ENCODE measurements at regions not wholly inside any gene's neighbourhood (a gene's known extent, or its start where the extent isn't known, plus 50 kb on each side); places are given as distances from the start of the nearest gene placed in this dataset.
A peak's percentile ranks its signal among the peaks of the same experiment; 100 is the strongest.
"Not testable (repeated sequence)": the region's sequence is repeated elsewhere in the genome, so short reads cannot be mapped to it uniquely, and the experiment has no call there.

DNA sequence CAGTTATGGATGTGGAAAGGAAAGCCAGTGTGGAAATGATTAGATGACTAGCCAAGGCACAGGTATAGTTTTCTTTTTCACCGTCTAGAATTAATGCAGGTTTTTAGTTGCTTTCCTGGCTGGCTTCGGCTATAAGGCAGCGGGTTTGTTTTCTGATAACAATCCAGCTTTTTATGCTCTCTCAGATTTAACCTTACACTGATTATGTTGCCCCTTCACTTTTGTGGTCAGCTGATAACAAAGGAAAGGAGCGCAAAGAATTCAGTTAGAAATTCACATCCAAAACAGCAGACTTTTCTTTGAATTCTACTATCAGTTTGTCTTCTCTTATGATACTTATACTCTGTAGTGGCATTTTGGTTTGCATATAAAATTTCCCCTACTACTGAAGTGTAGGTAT lies 94.2 kb upstream of the CENPE start:
- TF ChIP-seq, protein P1, sequence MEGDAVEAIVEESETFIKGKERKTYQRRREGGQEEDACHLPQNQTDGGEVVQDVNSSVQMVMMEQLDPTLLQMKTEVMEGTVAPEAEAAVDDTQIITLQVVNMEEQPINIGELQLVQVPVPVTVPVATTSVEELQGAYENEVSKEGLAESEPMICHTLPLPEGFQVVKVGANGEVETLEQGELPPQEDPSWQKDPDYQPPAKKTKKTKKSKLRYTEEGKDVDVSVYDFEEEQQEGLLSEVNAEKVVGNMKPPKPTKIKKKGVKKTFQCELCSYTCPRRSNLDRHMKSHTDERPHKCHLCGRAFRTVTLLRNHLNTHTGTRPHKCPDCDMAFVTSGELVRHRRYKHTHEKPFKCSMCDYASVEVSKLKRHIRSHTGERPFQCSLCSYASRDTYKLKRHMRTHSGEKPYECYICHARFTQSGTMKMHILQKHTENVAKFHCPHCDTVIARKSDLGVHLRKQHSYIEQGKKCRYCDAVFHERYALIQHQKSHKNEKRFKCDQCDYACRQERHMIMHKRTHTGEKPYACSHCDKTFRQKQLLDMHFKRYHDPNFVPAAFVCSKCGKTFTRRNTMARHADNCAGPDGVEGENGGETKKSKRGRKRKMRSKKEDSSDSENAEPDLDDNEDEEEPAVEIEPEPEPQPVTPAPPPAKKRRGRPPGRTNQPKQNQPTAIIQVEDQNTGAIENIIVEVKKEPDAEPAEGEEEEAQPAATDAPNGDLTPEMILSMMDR (IDR thresholded peaks at IDR 0.05; ENCODE audit: unreplicated experiment), result no peak
- no peak for DNase-seq (ENCODE audit: low spot score in 2 of 2, unreplicated experiment in 2 of 2)
- no peak overlapping the region for H3K4me3 Mint-ChIP-seq
- no peaks in the 10 kb centered on the region for H3K36me3 Mint-ChIP-seq
- no peak overlapping the region for H3K27ac Mint-ChIP-seq
- peaks cover under 1% of the 10 kb centered on the region for H3K9me3 Mint-ChIP-seq
- peaks cover 3% of the 10 kb centered on the region for H3K4me1 Mint-ChIP-seq
- H3K27me3 Mint-ChIP-seq (ENCODE audit: low read depth), result no peaks in the 10 kb centered on the region

DNA sequence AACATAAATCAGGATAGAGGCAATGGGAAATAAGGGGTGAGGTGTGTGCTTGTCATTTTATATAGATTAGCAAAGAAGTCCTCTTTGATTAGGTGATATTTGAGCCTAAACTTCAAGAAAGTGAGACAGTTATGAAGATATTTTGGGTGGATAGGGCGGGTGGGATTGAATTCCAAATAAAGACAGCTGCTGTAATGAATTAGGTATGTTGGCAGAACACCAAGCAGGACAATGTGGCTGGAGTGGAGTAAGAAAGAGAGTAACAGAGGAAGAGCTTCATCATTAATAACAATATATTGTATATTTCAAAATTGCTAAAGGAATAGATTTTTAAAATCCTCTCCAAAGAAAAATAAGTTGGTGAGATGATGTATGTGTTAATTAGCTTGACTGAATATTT lies 91.0 kb upstream of the CENPE start:
- Mint-ChIP-seq H3K4me1 (peaks cover 3% of the 10 kb centered on the region), H3K27me3 (ENCODE audit: low read depth) (no peaks in the 10 kb centered on the region), H3K36me3 (no peaks in the 10 kb centered on the region), H3K9me3 (peaks cover 17% of the 10 kb centered on the region), H3K4me3 (no peak overlapping the region), H3K27ac (no peak overlapping the region)
- DNase-seq (ENCODE audit: low spot score in 2 of 2, unreplicated experiment in 2 of 2), result no peak
- TF ChIP-seq, protein P1 (IDR thresholded peaks at IDR 0.05; ENCODE audit: unreplicated experiment), result no peak

DNA sequence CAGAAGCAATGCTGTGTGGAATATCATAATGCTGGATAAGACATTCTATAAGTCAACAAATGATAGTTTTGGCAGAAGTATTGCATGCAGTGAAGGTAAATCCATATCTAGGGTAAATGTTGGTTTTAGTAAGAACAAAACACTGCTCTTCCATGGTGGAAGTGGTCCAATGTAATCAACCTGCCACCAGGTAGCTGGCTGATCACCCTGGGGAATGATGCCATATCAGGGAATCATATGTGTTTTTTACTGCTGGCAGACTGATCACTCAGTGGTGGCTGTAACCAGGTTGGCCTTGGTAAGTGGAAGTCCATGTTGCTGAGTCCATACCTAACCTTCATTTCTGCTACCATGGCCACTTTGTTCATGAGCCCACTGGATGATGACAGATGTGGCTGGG lies 74.0 kb upstream of the CENPE start:
- Mint-ChIP-seq H3K9me3 (peaks cover 3% of the 10 kb centered on the region), H3K27ac (no peak overlapping the region), H3K36me3 (no peaks in the 10 kb centered on the region), H3K4me1 (no peaks in the 10 kb centered on the region), H3K27me3 (ENCODE audit: low read depth) (no peaks in the 10 kb centered on the region), H3K4me3 (no peak overlapping the region)
- TF ChIP-seq, protein P1 (IDR thresholded peaks at IDR 0.05; ENCODE audit: unreplicated experiment), result no peak
- DNase-seq (ENCODE audit: low spot score in 2 of 2, unreplicated experiment in 2 of 2), result no peak

DNA sequence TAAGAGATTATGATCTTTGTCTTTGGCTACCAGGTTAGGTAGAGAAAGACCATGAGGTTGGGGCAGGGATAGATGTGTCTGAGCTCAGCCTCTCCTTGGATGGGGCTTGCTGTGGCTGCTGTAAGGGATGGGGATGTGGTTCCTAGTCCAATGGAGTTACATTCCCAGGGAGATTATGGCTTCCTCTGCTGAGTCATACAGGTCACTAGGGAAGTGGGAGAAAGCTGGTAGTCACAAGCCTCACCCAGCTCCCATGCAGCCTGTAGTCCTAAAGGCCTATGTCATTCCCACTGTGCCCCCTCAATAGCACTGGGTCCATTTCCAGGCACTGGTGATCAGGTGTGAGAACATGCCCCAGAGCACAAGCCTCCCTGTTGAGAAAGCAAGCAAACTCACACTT lies 70.6 kb upstream of the CENPE start:
- H3K27ac Mint-ChIP-seq, result no peak overlapping the region
- H3K36me3 Mint-ChIP-seq, result no peaks in the 10 kb centered on the region
- peaks cover 26% of the 10 kb centered on the region for H3K9me3 Mint-ChIP-seq
- TF ChIP-seq, protein P1 (IDR thresholded peaks at IDR 0.05; ENCODE audit: unreplicated experiment), result no peak
- no peak overlapping the region for H3K4me3 Mint-ChIP-seq
- no peak for DNase-seq (ENCODE audit: low spot score in 2 of 2, unreplicated experiment in 2 of 2)
- peaks cover 1% of the 10 kb centered on the region for H3K27me3 Mint-ChIP-seq (ENCODE audit: low read depth)
- no peaks in the 10 kb centered on the region for H3K4me1 Mint-ChIP-seq

DNA sequence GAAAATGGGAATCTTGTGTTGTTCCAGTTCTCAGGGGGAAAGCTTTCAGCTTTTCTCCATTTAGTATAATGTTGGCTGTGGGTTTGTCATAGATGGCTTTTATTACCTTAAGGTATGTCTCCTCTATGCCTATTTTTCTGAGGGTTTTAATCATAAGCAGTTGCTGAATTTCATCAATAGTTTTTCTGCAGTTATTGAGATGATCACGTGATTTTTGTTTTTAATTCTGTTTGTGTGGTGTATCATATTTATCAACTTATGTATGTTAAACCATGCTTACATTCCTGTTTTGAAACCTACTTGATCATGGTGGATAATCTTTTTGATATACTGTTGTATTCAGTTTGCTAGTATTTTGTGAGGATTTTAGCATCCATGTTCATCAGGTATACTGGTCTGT lies 66.8 kb upstream of the CENPE start:
- Mint-ChIP-seq H3K36me3 (no peaks in the 10 kb centered on the region), H3K27me3 (ENCODE audit: low read depth) (peaks cover 1% of the 10 kb centered on the region), H3K9me3 (peaks cover 29% of the 10 kb centered on the region), H3K4me3 (no peak overlapping the region), H3K27ac (no peak overlapping the region), H3K4me1 (no peaks in the 10 kb centered on the region)
- TF ChIP-seq, protein P1 (IDR thresholded peaks at IDR 0.05; ENCODE audit: unreplicated experiment), result no peak
- DNase-seq (ENCODE audit: low spot score in 2 of 2, unreplicated experiment in 2 of 2), result no peak

DNA sequence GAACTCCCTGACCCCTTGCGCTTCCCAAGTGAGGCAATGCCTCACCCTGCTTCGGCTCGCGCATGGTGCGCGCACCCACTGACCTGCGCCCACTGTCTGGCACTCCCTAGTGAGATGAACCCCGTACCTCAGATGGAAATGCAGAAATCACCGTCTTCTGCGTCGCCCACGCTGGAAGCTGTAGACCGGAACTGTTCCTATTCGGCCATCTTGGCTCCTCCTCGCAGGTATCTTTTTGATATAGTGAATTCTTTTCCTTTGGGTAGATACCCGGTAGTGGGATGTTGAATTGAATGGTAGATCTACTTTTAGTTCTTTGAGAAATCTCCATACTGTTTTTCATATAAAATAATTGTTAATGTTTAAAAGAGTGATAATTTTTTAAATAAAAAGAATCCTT lies 57.9 kb upstream of the CENPE start:
- peak overlapping the region; percentile 64 for H3K4me3 Mint-ChIP-seq
- H3K9me3 Mint-ChIP-seq; H3K36me3 Mint-ChIP-seq; H3K27ac Mint-ChIP-seq; H3K4me1 Mint-ChIP-seq; DNase-seq (ENCODE audit: low spot score in 2 of 2, unreplicated experiment in 2 of 2); H3K27me3 Mint-ChIP-seq (ENCODE audit: low read depth): not testable (repeated sequence)

Measured in mesothelial cell of epicardium (in vitro differentiated cells).